AG09319 (cell line): ENCODE measurements at regions not wholly inside any gene's neighbourhood (a gene's known extent, or its start where the extent isn't known, plus 50 kb on each side); places are given as distances from the start of the nearest gene placed in this dataset.
"Not testable (repeated sequence)": the region's sequence is repeated elsewhere in the genome, so short reads cannot be mapped to it uniquely, and the experiment has no call there.

Experiments used
- DNase-seq: peaks from one replicate; pipeline ENCODE4 v3.0.0-alpha.2; 2010; ENCODE audit warnings: low read depth; ENCODE audit errors: extremely low read depth
- CTCF ChIP-seq: IDR thresholded peaks from 2 replicates; pipeline ENCODE4 v1.5.1; 2011; ENCODE audit warnings: low read depth, mild to moderate bottlenecking, inconsistent platforms, low read length, moderate library complexity

GRCh38 chr15:89017370-89018066 lies 70.7 kb upstream of the ABHD2 start:
- TF ChIP-seq CTCF: peak; percentile 90
- no peak for DNase-seq

- no peak for TF ChIP-seq CTCF
- no peak for DNase-seq
Measured at GRCh38 chr15:89018207-89018606, 70.0 kb upstream of the ABHD2 start.

GRCh38 chr15:89019436-89019835 lies 68.8 kb upstream of the ABHD2 start:
- DNase-seq: no peak

DNA sequence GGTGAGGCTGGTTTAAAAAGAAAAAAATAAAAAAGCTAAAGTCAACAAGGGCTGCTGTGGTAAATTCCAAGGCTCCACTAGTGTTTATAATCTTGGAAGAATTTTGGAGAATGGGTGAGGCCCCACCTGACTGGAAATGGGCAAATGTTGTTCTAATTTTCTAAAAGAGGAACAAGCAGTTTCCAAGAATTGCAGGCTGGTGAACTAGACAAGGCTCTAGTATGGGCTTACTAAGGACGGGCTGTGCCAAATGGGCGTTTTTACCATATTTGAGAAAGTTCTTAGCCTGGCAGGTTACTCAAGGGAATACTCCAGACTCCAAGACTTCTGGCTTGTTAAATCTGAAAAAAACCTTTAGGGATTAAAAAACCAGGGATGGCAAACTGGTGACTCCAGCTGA lies 67.0 kb upstream of the ABHD2 start:
- no peak for DNase-seq
- no peak for TF ChIP-seq CTCF

More at GRCh38 chr15:89019436-89019835, 68.8 kb upstream of the ABHD2 start:
- TF ChIP-seq CTCF: no peak

- not testable (repeated sequence) for DNase-seq
Measured at GRCh38 chr15:89021886-89022285, 66.4 kb upstream of the ABHD2 start.

- no peak for TF ChIP-seq CTCF
- no peak for DNase-seq
Measured at GRCh38 chr15:89023311-89023961, 64.8 kb upstream of the ABHD2 start.

DNA sequence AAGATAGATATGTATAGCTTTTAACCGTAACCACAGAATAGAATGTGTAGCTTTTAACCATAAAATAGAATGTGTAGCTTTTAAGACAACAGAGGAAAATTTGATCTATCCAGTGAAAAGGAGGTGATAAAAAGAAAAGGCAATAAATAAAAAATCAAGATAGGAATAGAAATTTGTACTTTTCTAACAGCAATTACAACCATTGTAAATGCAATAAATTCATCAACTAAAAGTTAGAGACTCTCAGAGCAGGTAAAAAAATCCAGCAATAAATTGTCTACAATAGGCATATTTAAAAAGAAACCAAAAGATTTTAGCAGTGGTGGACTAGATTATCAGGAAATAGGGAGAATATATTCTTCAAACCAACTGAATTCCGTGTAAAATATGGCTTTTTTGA lies 63.8 kb upstream of the ABHD2 start:
- DNase-seq: no peak
- no peak for TF ChIP-seq CTCF

- DNase-seq: no peak
- no peak for TF ChIP-seq CTCF
Measured at GRCh38 chr15:89026167-89026566, 62.1 kb upstream of the ABHD2 start.
